LNCAP (cell line): ENCODE measurements at regions not wholly inside any gene's neighbourhood (a gene's known extent, or its start where the extent isn't known, plus 50 kb on each side); places are given as distances from the start of the nearest gene placed in this dataset.

Experiments
- TF ChIP-seq, protein P1 (sequence below): fragments of 450-650 bp; IDR thresholded peaks from 2 replicates; pipeline ENCODE4 v1.5.1; 2017; ENCODE audit warnings: mild to moderate bottlenecking

DNA sequence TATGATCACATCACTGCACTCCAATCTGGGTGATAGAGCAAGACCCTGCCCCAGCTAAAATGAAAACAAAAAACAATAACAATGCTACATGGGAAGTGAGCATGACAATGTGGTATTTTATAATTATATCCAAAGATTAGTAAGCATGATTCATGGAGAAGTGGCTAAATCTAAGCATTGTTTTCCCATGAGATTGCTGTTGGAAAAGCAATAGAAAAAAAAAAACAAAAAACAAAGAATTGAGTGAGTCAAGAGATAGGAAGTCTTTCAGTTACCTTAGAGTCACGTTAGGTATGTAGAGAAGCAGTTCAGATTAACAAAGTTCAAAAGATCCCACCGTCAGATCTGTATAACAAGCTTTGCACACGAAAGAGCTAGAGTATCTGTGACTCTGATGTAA is 210.3 kb upstream of the CNTN6 start:
- TF ChIP-seq, protein P1, sequence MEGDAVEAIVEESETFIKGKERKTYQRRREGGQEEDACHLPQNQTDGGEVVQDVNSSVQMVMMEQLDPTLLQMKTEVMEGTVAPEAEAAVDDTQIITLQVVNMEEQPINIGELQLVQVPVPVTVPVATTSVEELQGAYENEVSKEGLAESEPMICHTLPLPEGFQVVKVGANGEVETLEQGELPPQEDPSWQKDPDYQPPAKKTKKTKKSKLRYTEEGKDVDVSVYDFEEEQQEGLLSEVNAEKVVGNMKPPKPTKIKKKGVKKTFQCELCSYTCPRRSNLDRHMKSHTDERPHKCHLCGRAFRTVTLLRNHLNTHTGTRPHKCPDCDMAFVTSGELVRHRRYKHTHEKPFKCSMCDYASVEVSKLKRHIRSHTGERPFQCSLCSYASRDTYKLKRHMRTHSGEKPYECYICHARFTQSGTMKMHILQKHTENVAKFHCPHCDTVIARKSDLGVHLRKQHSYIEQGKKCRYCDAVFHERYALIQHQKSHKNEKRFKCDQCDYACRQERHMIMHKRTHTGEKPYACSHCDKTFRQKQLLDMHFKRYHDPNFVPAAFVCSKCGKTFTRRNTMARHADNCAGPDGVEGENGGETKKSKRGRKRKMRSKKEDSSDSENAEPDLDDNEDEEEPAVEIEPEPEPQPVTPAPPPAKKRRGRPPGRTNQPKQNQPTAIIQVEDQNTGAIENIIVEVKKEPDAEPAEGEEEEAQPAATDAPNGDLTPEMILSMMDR = no peak

DNA sequence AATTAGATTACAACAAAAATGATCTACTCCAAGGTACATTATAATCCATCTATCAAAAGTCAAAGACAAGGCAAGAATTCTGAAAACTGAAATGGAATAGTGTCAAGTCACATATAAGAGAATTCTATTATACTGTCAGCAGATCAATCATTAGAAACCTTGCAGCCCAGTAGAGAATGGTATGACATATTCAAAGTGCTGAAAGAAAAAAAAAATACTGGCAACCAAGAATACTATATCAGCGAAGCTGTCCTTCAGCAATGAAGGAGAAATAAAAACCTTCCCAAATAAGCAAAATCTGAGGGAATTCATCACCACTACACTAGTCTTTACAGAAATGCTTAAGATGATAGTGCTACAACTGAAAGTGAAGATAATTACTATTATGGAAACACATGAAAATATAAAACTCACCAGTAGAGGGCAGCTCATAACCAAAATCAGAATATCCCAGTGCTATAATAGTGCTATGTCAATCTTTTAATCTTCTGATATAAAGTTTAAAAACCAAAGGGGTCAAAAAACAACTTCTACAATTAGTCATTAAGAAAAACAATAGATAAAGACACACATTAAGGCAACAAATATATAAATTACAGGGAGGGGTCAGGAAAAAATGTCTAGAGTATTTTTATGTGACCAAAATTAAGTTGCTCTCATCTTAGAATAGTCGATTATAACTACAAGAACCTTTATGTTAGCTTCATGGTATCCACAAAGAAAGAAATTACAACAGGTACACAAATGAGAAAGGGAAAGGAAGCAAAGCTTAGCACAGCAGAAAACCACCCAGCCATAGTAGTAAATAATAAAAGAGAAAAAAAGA is 190.7 kb upstream of the CNTN6 start:
- TF ChIP-seq, protein P1 = peak; percentile 73

DNA sequence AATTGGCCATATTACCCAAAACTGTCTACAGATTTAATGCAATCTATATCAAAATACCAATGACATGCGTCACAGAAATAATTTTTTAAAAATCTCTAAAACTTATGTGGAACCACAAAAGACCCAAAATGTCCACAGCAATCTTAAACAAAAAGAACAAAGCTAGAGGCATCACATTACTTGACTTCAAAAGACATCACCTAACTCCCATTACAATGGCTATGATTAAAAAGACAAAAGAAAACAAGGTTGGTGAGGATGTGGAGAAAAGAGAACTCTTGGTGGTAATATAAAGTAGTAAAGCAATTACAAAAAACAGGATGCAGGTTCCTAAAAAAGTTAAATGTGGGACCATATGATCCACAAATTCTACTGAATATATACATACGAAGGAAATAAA is 187.6 kb upstream of the CNTN6 start:
- TF ChIP-seq, protein P1 = no peak

DNA sequence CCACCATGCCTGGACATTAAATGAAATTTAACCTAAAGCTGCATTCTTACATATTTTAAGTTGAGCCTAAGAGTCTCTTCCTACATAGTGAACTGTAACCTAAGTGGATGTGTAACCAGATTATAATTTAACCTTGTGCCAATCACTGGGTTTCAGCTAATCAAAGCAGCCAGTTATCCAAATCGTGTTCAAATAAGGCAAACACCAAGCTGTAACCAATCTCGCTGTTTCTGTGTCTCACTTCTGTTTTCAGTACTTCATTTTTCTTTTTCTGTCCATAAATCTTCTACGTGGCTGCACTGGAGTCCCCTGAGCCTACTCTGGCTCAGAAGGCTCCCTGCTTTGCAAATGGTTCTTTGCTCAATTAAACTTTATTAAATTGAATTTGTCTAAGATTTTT is 186.1 kb upstream of the CNTN6 start:
- TF ChIP-seq, protein P1 = no peak

DNA sequence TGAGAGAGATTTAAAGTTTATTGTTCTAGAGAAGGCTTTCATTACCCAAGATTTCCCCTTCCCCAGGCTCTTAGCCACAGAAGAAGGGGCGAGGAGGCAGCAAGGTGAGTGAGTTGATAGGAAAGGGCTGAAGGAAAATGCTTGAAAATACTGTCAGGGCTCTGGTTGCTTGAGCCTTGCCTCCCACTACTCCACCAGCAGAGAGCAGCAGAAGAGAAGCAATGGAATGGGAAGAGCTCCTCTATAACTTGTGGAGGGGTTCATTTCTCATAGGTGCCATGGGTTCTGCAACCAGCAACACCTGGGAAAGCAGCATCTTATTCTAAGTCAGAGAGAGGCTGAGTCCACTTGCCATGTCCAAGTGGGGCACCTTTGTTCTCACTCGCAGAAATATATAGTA is 184.0 kb upstream of the CNTN6 start:
- TF ChIP-seq, protein P1 = no peak

DNA sequence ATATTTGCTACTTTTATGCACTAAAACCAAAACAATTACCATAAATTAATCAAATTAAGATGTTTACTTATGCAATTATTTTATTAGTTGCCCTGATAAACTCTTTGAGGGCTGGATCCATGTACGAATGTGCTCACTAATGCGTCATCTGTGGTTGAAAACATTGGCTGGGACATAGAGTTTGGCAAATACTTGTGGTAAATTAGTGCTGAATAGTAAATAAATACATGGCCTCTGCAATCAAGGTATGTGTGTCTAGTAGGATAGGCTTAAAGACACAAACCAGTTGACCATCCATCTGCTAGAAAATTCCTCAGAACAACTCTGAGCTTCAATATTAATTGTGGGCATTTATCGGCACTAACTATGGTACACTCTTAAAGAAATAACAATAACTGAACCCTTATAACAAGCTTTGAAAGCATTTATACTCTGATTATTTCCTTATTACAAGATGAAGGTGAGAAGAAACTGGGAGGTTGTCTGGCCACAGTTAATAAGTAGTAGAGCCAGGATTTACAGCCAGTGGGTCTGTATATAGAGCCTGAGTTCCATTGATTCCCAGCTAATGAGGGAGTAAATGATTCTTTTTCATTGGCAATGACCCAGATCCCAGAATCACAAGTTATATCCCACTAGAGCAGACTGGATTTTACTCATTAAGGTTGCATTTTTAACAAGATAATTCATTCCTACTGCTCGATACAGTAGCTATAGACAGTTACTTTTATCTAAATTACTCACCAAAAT is 169.5 kb upstream of the CNTN6 start:
- TF ChIP-seq, protein P1 = no peak

DNA sequence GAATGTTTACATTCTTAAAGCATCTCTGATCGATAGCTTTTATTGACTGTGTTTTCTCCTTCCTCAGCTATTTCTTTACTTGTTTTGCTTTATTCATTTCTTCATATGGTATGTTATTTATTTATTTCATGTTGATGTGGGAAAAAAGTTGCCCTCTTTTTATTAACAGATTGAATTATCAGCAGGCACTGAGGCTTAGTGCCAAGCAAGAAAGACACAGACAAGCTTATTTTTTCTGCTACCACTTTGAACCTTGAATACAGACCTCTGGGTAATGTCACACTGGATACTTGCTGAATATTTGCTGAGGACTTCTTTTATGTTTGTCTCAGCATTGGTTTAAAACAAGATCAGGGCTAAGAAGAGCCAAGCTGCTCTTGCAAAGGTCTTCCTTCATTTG is 162.0 kb upstream of the CNTN6 start:
- TF ChIP-seq, protein P1 = no peak
